Lung microvascular endothelial cell (primary cell): ENCODE measurements at regions not wholly inside any gene's neighbourhood (a gene's known extent, or its start where the extent isn't known, plus 50 kb on each side); places are given as distances from the start of the nearest gene placed in this dataset.
"Not testable (repeated sequence)": the region's sequence is repeated elsewhere in the genome, so short reads cannot be mapped to it uniquely, and the experiment has no call there.

Source experiments
- DNase-seq, 2 donors: peaks; one replicate each; pipeline versions ENCODE4 v3.0.0 to v3.0.0-alpha.2; 2010; ENCODE audit warnings: low read depth in 2 of 2

DNA sequence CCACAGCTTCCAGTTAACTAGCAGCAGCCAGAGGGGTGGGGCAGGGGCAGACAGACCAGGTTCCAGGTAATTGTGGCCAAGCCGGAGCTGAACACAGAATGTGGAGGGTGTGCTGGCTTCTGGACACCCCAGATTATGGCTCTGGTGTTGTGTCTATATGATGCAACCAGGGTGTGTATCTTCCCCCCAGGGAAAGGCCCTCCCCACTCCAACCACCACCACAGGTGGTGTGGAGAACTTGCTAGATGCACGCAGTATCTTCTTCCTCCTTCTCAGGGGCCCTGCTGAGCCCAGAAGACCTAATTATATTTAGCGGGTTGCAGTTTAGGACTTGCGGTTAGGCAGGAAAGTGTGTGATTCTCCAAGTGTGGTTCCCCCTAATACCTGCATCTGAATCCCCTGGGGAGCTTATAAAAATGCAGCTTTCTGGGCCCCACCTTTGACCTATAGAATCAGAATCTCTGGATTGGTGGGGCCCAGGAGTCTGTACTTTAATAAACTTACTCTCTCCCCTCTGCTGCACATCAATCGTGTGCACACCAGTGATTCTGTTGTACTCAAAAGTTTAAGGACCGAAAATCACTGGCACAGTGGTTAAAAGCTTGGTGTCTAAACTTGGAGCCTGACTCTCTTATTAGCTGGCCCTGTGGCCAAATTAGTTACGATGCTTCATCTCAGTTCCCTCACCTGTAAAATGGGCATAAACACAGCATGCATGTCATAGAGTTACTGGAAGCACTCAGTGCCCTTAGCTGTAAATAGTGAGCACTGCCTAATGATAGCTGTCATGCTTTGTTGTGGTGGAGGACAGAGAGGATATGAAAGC is 379.1 kb upstream of the PROK2 start:
- no peak for DNase-seq

DNA sequence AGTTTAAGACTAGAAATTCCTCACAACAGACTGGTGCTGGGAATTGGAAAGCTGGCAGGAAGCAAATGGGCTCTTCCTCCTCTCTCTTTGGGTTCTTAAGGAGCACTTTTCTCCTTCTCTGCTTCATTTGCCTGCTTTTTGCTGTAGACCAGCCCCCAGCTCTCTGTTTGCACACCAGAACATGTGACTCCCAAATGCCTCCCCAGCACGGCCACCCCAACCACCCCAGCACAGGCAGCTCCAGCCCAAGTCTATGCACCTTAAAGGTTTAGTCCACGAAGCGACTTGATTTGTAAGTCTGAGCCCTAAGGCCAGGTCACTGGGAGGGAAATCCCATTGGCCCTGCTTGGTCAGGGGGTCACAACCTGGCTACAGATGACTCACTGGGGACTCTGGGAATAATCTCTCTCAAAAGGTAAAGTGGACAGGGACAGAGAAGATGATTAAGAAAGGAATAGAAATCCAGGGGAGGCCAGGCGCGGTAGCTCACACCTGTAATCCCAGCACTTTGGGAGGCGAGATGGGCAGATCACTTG is 377.8 kb upstream of the PROK2 start:
- no peak for DNase-seq

DNA sequence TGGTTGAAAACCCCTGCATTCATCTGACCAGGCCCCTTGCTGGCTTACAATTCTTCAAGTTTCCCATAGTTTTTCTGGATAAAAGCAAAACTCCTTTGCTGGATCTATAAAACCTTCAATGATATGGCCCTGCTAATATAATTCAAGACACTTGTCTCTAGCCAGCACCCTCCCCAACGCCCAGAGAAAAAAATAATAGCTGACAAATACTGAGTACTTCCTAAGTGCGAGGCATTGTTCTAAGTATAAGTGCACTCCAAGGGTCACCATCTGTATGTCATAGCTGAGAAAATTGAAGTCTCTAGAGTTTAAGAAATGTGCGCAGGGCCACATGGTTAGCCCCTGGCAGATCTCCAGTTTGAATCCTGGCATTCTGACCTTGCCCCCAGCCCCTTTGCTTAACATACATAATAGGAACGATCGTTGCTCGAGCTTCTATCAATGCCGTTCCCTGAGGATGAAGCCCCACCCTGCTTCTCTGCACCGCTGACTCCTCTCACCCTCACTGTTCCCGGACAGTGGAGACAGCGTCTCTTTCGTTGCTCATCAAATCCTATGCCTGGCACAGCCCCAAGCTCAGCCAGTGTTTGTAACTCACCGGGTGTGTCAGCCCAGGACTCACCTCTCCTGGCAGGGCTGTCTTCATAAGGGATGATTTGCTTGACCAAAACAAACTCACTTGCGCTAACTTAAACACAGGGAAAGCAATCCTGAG is 377.1 kb upstream of the PROK2 start:
- DNase-seq, result peak; percentile 38 to 51

DNA sequence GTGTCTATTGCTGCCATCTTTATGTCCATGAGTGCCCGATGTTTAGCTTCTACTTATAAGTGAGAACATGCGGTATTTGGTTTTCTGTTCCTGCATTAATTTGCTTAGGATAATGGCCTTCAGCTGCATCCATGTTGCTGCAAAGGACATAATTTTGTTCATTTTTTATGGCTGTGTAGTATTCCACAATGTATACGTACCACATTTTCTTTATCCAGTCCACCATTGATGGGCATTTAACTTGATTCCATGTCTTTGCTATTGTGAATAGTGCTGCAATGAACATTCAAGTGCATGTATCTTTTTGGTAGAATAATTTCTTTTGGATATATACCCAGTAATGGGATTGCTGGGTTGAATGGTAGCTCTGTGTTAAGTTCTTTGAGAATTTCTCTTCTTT is 376.3 kb upstream of the PROK2 start:
- not testable (repeated sequence) for DNase-seq

DNA sequence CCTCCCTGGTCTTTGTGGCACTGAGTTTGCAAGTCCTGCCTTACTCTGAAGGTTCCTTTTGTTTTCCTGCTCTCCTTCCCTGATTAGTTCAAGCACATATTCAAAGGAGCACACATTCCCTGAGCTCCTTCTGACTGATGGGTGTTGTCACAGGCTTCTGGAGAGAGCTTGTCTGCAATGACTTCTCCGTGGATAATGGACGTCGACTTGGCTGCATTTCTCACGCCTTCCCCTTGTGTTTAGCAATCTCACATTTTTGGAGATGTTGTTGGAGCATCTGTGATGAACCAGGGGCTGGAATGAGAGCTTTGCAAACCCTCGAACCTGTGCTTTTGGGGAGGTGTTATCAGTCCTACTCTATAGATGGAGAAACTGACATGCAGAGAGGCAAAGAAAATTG is 375.4 kb upstream of the PROK2 start:
- no peak for DNase-seq

DNA sequence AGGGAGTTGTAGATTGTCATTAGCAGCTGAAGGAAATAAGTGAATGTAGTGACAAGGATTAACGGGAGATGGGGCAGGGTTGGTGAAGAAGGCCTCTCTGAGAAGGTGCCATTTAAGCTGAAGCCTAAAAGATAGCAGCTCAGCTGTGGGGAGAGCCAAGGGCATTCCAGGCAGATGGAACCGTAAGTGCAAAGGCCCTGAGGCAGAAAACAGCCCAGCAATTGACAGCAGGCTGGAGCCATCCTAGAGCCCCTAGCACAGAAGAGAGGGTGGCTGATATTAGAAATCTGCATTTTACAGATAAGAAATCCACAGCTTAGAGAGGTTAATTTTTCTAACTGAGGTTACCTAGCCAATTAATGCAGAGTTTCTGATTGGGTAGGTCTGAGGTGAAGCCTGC is 374.5 kb upstream of the PROK2 start:
- no peak for DNase-seq

DNA sequence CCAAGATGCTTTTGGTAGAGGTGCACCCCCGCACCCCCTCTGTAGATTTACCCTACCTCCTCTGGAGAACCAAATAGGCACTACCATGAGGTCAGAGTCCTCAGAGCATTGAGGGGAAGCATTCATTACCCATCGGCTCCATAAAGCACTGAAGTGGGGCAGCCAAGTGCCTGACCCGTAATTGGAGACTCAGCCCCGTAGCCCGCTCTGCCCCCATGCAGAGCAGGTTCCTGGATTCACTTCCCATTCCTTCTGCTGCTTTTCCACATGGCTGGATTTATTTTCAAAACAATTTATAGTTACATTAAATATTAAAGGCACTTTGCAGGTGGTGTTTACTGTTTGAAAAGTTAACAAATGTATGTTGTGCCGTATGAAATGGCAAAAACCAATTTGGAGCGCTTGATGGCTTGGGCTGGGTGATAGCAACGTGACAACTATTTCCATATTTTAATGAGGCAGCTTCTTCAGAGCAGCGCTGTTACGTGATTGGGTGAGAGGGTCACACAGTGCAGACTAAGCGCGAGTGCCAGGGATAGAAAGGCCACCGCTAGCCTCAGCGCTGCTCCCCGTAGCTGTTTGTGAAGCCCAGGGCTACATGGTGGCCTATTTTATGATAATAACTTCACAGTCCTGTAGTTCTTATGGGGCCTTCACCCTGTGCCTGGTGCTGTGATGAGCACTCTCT is 373.8 kb upstream of the PROK2 start:
- no peak for DNase-seq

DNA sequence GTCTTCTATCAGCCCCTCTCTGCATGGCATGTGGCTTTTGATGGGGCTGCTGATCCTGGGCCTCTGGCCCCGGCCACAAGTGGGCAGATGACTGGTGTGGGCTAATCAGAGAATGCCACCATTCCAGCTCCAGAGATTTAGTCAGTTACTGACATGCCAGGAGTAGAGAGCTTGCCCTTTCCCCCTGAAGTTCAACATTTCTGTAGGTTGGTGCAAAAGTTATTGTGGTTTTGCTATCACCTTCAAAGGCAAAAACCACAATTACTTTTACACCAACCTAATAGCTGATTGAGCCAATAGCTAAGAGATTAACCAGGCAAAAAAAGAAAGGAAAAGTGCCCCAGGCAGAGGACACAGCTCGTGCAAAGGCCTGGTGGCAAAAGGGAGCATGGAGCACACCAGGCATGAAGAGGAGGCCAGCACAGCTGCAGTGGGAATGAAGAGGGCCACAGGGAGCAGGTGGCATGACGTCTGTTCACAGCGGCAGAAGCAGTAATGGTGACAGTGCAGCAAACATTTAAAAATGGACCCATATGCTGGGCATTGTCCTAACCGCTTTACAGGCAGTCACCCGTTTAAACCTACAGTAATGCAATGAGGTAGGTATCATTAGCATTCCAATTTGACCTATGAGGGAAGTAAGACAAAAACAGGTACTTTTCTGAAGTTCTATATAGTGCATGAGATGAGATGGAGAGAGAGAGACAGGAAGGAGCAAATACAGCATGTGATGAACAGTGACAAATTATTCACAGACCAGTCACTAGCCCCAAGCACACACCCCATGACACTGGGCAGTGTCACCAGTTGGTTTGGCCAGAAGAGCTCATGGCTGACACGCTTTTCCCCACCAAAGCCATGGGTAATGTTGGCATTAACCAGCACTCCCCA is 373.0 kb upstream of the PROK2 start:
- no peak for DNase-seq

DNA sequence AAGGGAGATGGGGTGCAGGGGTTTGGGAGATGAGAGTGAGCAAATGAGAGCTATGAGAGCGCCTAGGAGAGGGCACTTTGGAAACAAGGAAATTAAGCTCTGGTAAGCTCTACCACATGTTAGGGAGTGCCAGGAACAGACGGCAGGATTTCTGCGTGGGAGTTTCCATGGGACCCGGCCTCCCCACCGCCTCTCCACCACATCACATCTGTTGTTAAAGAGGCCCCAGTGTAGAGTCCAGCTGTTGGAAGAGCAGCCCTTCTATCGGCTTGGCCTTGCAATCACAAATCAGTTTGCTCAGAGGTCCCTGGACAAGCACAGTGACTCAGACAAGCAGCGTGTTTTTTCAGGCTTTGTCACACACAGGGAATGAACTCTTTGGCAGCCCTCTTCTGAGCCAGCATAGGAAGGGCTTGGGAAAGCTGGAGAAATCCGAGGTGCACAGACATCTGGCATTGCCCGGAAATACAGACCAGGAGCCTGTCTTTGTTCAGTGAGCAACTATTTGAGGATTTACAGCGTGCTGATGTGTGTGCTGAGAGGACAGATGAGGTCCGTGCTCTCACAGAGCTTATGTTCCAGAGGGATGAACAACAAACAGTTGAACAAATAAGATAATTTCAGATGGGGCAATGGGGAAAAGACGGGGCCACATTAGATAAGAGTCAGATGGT is 370.6 kb upstream of the PROK2 start:
- peak; percentile 31 to 91 for DNase-seq

DNA sequence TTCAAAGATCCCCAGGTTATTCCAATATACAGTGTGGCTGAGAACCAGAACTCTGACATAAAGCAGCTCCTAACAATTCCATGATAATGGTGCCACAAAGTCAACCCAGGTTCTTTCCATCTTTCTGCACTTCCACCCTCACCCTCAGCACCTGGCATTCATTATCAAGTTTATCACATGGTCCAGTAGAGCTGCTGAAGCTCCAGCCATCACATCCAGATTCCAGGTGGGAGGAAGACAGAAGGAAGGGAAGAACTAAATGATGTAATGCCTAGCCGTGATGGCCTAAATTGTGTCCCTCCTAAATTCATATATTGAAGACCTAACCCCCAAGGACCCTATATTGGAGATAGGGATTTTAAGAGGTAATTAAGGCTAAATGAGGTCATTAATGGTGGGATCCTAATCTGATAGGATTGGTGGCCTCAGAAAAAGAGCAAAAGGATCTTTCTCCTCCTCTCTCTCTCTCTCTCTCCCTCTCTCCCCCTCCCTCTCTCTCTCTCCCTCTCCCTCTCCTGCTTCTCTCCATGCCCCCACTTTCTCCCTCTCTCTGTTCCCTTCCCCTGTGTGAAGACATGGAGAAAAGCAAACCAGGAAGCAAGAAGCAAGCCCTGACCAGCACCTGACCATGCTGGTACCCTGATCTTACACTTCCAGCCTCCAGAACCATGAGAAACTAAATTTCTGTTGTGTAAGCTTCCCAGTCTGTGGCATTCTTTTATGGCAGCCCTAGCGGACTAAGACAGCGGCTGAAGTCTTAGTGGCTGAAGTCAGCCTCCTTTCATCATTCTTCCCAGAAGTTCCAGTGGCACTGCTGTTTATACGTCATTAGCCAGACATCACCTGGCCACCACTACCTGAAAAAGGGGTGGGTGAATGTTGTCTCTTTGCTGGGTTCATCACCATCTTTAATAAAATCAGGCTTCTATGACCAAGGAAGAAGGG is 369.7 kb upstream of the PROK2 start:
- no peak for DNase-seq

DNA sequence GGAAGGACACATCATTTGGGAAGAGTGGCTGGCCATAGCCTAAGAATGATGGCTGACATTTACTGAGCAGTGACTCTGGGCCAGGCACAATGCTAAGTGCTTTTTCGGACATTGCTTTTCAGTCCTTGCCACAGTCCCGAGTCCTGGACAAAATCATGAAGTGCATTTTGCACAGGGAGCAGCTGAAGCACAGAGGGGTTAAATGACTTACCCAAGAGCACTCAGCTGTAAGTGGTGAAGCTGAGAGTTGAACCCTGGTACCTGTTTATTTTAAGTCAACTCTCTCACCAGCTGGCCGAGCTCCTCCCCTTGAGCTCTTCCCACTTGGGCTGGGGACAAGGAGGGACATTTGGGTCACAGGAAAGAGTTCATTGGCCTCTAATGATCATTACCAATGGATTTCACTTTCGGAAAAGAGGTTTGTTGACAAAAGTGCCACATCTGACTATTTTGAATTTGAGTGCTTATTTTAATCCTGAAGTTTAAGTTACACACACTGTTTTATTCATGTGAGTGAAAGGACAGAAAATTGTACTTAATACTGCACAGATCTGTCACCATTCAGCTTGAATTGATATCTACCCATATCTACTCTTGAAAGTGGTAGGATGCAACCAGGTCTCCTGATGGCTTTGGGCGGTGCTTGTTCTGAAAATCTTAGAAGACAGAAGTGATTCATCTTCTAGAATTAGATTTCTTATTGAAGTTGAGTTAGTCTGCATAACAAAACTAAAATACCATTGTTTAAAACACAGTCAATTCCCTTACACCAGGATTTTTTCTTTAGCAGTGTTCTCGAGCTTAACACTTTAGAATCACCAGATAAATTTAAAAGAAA is 368.7 kb upstream of the PROK2 start:
- no peak for DNase-seq

DNA sequence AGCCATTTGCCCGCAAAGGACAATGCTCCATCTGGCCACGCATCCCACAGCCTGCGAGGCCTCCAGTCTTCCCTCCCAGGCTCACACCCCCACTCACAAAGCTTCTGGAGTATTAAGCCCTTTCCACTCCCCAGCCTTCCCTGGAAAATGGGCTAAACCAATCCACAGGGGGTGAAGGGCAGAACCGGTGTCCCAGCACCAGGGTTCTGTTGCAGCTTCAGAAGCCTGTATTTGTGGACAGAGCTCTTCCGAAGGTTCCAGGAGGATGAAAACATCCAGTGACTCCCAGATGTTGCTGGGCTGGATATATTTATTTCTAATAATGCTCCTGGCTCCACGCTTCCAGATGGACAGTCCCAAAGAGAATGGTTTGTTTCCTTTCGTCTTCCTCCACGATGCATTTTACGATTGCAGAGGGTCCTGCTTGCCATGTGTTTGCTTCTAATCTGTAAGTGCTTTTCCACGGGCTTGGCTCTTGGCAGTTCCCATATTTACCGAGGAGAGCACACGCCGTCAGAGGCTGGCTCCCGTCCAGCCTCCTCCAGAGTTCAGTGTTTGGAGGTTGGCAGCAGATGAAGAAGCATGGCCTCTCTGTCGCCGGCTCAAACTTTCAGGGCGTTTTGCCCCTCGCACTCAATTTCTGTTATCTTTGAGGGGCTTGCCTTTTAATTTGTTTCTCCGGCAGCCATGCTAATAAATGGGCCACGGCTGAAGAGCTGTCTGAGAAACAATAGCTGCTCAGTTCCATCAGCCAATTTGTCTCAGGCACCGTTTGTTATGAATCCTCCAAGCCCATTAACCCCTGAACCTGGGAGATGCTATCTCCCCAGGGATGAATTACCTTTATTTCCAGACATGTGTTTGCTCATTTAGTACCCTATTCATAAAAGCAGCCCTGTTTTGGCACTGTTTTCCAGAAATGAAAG is 367.9 kb upstream of the PROK2 start:
- DNase-seq, result peak; percentile 44 to 77

DNA sequence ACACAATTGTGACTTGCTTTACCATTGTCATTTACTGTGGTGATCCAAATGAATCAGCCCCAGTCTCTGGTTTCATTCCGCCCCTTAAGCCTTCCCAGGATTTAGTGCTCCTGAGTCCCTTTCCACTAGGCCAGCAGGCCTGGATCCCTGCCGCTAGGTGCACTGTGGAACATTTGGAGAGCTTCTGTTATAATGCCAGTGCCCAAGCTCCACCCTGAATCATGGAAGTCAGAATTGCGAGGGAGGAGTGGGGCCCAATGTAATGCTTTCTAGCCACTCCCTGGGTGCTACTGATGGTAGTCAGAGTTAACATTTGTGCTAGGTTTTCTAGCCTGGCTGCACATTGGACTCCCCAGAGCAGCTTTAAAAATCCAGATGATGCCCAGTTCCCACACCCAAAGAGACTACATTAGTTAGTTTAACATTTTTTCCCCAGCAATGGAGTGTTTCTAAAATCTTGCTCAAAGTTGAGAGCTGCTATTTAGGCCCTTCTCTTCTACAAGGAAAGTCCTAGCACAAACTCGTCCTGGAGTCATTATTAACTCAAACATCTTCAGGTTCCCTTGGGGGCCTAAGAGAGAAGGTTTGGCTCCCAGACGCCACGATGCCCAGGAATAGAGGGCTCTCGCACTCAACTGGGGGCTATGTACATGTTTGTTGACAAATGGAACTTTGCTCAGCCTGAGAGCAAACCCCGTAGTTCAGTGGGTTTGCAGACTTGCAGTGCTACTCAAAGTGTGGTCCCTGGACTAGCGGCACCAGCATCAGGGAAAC is 366.7 kb upstream of the PROK2 start:
- DNase-seq, result no peak

DNA sequence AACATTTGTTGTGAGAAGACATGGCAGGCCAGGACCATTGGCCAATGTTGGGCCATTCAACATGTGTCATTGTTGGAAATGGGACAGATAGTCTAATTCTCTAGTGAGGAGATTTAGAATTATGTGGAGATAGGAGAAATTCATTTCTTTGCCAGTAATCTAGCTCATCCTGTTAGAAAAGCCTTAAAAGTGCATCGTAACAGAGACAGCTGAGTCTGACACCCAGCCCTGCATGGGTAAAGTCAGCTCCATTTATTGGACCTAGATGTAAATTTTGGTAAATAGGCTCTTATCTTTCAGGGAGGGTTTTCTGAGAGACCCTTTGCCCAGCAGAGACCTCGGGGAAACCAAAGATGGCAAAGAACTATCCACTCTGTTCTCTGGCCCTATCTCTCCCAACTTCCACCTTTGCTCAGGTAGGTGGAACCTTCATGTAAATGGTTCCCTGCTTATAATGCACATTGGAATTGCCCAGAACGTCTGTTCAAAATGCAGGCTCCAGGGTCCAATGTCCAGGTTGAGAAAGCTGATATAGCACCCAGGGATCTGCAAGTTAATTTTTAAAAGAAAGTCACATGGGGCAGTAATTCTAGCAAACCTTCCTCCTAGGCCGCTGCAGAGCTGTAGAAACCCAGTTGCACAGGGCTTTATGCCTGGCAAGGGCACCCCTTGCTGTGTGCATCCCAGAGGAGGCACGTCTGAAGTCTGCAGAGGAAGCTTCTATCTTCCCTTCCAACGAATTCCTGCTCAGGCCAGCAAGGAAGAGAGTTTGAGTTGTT is 365.9 kb upstream of the PROK2 start:
- DNase-seq, result no peak

DNA sequence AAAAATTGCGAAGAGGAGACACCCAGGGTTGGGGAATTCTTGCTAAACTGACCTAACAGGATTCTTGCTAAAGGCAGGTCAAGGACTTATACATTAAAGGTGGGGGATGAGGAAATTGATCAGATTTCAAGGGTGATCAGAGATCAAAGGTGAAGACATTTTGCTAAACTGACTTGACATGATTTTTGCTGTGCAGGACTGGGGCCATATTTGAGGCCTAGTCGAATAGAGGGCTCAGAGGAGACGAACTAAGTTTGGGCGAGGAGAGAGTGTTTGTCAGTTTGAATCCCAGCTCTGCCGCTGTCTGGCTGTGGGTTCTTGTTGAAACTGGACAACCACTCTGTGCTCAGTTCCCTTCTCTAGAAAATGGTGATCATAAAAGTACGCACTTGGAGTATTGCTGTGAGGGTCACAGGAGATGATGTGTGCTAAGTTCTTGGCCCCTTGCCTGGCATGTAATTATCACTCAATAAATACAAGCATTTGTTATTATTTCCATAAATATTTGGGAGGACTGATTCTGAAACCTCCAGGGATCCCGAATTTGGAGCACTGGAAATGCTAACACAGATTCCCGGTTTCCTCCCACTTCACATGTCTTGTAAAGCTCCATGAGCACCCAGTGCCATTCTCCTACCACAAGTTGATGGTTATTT is 364.8 kb upstream of the PROK2 start:
- DNase-seq, result no peak
